Renal pelvis (tissue), 1 donor: ENCODE measurements at regions not wholly inside any gene's neighbourhood (a gene's known extent, or its start where the extent isn't known, plus 50 kb on each side); places are given as distances from the start of the nearest gene placed in this dataset.

Experiments used
- DNase-seq: peaks from one replicate; pipeline ENCODE4 v3.0.0-alpha.2; 2013

DNA sequence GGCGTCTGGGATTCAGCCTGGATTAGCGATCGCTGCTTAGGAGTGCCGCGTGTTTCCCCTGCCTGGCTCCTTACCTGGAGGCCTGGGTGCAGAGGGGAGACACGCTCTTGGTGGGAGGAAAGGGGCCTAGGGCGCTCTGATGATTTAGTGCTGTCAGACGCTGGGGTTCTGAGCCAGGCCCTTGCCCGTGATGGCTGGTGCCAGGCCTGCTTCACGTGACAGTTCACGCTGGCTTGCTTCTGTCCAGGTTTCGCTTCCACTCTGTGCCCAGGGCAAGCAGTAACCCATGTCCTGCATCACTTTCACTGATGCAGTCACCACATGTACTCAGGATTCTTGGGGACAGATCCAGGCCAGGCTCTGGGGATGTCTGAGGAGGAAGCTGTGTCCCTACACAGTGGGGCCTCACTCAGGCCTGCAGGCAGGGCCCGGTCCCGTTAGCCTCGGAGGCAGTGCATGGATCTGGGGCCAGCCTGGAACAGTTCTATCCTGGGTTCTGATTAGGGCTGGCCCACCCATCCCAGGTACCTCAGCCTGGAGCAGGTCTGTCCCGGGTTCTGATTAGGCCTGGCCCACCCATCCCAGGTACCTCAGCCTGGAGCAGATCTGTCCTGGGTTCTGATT, 1220.9 kb downstream of the BRD1 start:
- no peak for DNase-seq

DNA sequence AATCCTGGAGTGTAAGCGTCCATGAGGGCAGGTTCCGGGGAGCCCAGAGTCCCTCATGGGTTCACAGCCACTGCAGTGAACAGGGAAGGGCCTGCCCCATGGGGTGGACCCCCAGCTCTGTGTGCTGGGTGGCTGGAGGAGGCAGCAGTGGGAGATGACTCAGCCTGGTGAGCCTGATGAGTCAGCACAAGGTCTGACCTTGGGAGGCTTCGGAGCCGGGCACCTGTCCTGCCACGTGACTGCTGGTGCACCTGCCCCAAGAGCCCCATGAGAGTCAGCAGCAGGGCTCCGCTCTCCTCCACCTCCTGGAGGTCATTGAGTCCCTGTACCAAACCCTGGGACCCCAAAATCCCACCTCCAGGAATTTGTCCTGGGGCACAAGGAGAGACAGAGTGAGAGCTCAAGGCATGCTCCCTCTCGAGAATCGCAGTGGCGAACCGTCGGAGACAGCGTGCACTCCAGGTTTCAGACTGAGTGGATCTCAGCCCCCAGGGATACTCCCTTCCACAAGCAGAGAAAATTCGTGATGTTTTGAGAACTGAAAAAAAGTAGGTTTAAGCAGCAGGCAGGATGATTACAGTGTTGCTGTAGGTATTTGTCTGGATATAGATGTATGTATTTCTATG, 1221.7 kb downstream of the BRD1 start:
- DNase-seq: no peak

DNA sequence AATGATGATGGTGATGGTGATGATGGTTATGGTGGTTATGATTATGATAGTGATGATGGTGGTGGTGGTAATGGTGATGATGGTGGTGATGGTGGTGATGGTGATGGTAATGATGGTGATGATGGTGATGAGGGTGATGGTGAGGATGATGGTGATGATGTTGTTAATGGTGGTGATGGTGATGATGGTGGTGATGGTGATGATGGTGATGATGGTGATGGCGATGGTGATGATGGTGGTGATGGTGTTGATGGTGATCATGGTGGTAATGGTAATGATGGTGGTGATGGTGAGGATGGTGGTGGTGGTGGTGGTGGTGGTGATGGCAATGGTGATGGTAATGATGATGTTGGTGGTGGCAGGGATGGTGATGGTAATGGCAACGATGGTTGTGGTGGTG, 1222.5 kb downstream of the BRD1 start:
- DNase-seq: no peak

DNA sequence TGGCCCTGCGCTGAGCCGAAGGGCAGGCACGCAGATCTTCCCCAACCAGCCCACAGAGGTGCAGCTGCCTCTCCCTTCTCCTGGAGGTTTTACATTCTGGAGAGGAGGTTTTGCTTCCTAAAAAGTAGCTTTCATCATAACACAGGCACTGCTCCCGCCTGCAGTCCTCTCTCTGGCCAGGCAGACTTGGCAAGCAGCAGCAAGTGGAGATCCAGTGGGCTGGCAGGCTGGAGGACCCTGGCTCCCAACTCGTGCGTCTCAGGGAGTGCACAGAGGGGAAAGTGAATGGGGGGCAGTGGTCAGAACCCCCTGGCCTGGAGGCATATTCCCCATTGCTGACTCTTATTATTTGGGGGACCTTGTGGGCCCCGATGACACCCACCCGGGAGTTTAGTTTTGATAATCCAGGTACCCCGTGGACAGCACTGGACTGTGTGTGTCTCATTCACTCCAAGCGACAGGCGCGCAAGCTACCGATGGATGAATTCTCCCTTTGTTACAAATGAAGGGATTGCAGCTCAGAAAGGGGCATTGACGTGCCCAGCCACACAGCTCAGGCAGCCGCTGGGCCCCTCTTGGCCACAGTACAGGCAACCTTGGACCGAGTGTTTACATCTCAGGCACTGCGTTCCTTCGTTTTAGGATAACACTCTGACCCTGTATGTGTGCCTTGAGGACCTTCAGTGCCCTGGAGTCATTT, 1223.9 kb downstream of the BRD1 start:
- no peak for DNase-seq

DNA sequence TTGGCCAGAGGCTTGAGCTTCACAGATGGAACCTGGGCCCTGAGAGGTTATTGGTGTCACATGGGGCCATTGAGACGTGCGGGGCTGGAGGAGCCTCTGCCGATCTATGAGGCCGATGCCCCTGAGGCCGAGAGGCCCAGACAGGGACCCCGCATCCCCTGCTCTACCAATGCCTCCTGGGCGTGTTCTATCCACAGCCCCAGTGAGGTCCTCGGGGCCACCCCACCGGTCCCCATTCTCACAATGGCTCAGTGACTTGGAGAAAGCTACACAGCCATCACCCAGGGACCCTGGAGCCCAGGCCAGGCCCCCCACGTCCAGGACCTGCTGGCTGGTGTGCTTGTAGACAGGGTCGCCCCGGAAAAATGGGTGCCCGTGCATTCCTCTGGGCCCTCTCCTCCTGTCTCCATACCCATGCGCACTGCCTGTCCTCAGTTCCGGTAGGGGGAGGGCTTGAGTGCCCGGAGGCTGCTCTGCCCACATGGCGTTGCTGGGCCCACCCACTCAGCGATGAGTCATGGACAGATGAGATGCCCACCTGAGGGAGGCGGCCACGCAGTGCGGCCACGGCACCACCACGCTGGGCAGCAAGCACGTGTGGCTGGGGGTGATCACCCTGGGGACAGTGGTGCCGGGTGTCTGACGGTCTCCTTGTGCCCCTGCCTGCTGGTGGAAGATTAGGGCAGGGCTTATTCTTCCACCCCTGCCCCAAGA, 1224.7 kb downstream of the BRD1 start:
- no peak for DNase-seq

DNA sequence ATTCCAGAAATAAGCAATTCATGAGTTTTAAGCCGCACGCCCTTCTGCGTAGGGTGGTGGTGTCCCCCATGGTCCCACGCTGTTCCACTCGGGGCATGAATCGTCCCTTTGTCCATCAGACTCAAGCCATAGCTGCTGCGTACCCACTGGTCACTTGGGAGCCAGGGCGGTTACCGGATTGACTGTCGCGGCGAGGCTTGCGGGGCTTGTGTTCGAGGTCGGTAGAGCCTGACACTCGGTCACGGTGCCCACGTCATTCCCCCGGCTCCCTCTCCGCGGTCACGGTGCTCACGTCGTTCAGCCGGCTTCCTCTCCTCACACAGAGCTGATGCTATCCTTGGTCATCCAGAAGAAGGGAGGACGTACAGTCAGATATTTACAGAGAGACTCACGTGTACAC, 1227.0 kb downstream of the BRD1 start:
- no peak for DNase-seq

DNA sequence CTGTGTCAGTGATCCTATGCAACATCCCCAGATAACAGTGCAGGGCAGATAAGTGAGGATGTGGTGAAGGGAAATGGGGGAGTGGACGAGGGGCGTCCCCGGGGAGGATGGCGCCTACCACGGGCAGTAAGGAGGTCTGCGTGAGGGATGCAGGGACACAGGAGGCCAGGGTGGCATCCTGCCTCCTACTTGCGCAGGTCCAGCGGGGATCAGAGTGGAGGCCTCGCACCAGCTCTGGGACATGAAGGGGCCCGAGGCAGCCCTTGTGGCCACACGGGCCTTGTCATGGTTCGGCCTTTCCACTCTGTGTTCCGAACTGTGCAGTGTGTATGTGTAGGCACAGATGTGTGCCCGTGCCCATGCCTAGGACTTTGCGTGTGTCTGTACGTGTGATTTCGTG, 1227.5 kb downstream of the BRD1 start:
- DNase-seq: no peak

DNA sequence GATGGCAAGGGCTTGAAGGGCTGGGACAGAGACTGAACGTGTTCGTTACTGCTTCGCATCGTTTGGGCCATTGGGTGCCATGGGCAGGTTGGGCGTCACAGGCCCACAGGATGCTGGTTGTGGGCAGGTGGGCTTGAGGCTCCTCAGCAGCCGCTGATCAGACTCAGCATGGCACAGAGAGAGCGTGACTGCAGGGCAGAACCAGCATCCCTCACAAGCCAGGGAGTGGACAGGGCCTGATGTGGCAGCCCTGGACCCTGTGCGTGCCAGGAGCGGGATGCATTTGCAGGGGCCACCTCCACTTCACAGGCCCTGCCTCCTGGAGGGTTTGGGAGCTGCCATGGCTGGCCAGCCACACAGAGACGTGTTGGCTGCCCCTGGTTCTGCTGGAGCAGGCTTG, 1228.3 kb downstream of the BRD1 start:
- no peak for DNase-seq

DNA sequence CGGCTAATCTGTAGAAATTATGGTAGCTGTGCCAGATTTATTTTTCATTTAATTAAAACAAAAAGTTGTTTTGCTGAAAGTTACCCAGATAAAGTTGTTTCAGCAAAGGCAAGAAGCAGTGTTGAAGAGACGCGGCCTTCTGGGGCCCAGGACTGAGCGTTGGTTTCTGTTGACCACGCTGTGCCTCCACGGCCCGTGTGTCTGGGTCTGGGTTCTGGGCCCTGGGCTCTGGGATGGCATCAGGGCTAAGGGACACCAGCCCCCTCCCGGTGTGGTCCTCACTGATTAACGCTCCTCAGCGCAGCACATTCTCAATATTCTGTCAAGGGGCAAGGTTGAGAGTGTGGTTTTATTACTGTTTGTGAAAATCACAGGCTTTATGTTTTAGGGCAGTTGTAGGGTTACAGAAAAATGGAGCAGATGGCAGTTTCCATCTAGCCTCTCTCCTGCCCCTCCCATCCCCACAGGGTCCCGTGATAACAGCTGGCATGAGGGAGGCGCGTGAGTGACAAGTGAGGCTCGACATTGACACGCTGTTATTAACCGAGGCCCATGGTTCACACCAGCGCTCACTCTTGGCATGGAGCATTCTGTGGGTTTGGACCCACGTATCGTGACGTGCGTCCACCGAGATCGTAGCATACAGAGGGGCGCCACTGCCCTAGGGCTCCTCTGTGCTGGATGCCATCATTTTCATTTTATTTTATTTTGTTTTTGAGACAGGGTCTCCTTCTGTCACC, 1231.4 kb downstream of the BRD1 start:
- DNase-seq: no peak

DNA sequence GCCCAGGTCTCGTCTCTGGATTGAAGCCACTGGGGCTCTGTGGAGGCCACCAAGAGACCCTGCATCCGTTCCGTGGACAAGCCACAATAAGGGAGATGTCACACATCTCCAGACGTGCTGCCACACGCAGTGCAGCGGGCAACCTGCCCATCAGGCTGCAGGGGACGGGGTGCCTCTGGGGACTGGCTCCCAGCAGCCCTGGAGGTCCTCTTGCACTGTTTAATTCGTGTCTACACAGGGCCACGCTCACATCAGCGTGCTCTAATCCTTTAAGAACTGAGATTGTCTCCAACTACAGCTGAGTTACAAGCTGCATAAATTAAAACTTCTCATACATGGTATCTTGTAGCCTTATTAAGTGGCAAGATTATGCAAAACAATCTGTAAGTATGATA, 1232.2 kb downstream of the BRD1 start:
- DNase-seq: no peak

DNA sequence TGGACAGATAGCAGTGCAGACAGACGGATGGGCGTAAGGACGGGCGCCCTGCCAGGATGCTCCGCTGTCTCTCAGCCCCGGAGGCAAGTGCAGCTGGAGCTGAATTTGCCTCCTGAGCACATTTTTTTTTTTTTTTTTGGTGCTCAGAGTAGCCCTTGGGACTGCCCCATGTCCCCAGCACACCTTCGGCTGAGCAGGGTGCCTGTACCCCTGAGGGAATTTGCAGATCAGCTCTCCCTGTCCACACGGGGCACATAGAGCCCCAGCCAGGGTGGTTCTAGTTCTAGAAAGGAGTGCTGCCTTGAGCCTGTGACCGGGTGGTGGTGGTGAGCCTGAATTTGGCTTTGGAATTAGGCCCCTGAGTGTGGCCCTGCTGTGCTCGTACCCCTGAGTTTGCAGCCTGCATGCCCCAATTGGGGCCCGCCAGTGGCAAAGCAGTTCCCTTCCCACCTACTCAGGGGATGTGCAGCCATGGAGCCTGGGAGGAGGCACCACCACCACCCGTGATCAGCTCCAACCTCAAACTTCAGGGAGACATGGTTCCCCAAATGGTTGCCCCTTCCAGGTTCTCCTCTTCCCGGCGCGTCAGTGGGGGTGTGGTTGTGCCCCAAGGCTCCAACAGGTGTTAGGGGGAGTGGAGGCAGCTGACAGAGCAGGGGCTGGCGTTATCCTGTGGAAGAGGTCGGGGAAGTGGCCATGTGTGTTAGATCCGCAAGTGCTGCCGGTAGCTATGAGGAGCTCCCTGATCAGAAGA, 1232.7 kb downstream of the BRD1 start:
- no peak for DNase-seq

DNA sequence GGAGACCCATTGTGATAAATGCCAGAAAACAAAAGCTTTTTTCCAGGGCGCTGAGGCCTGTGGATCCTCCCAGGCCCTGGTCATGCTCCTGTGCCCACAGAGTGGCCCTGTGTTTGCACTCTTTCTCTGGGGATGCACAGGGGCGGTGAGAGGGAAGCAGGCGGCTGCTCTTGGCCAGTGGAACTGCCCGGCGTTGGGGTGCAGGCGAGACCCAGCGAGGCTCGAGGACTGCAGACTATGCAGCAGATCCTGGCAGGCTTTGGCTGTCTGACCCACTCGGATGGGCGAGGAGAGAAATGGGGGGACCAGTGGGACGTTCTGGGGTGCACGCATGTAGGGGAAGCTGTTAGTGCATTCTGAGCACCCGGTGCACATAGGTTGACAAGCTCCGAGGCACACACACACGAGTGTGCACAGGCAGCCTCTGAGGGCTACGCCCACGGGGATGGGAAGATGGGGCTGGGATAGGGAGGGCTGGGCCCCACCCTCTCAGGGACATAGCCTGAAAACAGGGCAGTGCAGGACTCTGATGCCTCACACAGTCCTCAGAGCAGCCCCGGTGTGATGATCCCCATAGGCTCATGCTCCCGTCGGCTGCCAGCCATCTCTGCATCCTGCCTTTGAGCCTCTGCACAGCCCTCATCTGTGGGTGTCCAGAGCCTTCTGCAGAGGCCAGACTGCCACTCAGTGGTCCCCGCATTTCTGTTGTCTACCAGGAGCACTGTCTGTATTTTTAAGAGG, 1233.5 kb downstream of the BRD1 start:
- no peak for DNase-seq

DNA sequence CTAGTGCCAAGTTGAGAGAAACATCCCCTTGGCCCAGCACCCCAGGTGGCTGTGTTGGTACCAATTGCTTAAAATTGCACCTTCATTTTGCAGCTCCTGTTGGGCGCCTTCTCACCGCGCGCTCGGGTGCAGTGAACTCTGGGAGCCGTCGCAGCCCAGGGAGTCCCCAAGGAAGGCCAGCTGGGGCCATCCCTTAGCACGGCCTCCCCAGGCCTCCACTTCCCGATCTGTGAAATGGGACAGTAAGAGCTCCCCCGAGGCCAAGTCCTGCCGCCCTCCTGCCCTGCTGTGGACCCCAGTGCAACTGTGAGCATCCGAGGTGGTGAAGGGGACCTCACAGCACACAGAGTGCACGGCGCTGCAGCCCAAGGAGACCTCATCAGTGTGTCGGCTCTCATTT, 1234.1 kb downstream of the BRD1 start:
- no peak for DNase-seq

DNA sequence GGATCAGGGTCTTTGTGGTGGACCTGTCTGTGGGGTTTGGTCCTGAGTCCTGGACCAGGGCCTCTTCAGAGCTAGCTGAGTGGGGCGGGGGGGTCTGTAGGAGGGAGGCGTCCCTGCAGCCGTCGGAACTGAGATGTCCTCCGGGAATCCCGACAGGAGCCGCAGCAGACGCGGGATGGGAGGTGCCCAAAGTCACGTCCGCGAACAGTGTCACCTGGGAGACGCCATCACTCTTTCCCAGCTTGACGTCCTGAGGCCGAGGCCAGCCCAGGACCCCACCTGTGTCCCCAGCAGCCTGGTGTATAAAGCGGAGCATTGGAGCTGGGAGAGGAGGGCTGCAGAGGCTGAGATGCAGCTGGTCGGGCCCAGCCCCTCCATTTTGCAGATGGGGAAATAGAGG, 1234.7 kb downstream of the BRD1 start:
- DNase-seq: no peak

DNA sequence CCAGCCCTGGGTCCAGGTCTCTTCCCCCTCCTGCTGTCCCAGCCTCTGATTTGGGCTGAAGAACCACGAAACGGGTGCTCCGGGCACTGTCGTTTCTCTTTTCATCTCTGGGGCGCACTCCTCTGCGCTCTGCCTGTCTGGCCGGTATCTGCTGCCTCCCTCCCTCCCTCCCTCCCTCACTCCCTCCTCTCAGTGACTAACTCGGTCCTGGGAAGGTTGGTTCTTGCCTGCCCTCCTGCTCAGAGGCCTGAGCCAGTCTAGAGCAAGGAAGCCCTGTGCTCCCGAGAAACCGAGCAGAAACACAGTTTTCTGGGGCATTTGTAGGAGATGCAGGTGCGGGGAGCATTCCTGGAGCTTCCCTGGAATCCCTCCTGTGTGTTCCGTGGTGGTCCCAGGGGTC, 1235.2 kb downstream of the BRD1 start:
- no peak for DNase-seq

DNA sequence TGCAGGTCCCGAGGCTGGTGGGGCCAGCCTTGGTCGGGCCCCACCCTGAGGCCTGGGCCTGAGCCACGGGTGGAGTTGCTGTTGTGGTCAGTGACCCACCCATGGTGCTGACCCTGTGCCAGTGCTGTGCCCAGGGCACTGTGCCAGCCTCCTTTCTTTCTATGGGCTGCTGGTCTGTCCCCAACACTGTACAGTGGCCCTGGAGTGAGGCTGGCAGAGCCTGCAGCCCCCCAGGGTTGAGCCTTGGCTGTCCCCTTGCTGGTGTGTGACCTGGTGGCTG, 1235.7 kb downstream of the BRD1 start:
- no peak for DNase-seq

DNA sequence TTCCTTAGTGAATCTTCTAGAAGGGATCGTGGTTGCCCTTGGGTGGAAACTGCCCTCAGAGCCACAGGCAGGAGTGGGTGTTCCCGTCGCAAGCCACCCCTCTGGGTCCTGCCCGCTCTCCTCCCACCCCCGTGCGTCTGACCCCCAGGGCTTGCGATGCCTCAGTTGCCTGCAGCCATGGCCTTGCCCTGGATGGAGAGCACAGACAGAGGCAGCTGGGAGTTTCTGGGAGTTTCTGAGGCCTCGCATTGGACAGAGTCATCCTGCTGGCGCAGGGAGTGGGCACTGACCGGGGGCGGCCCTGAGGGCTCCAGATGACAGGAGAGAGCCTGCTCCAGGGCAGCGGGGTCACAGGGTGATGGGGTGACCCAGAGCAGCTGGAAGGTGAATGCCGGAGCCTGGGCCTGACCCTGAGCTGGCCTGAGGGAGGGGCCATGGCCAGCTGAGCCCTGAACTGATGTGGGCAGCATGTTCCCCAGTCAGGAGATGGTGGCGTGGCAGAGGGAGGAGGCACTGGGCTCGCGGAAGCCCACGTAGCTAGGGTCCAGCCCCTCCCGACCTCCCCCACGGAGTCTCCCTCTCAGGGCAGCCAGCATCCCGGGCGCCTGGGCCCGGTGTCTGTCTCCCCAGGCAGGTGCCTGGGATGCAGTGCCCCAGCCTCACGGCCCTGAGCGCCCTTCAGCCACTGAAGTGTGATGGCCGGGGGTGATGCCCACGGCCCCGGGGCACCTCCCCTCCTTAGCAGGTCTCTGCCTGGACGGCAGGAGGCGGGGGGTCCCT, 1236.2 kb downstream of the BRD1 start:
- no peak for DNase-seq

DNA sequence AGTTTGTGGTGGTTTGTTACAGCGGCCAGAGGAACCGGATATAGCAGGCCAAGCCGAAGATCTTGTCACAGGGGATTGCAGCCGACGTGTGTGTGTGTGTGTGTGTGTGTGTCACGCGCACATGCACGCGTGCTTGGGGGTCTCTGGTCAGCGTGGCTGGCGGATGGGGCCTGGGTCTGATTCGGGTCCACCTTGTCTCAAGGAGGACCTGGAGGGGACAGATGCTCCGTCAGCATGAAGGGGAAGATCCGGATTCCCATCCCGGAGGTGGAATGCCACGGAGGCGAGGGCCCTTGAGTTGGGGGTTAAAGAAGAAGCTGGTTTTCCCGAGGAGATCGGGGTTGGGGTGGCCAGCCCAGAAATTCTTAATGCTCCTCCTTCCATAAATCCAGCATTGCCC, 1237.8 kb downstream of the BRD1 start:
- no peak for DNase-seq

DNA sequence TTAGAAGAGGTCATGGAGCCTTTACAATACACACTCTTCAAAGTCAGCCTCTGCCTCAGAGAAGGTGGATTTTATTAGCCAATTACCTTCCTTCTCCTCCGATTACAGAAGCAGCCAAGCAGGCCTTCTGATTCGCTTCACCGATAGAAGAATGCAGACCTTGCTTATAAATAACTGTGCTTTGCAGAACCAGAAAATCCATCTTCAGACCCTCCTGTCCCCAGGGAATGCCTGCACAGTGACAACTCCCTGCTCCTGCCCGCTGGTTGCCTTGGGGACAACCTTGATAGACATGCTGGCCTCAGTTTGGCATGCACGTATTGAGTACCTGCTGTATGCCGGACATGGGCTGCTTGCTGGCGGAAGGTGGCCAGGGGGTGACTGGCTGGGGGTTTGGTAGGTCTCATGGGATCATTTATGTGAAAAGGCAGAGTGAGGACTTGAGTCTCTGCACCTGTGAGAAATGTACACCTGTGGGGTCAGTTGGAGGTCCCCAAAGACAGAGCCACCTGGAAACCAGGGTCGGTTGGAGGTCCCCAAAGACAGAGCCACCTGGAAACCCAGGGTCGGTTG, 1238.7 kb downstream of the BRD1 start:
- peak; percentile 75 for DNase-seq
